H1 (cell line): ENCODE measurements at regions not wholly inside any gene's neighbourhood (a gene's known extent, or its start where the extent isn't known, plus 50 kb on each side); places are given as distances from the start of the nearest gene placed in this dataset.

Experiments
- CTCF ChIA-PET: fragments of 300-600 bp; sonication (Branson Sonifier 250); formaldehyde crosslinking; loops from one replicate; lab custom pipeline; 2021; ENCODE audit not compliant: partially characterized antibody; lab: Charles Lee
- POLR2A ChIA-PET: fragments of 300-600 bp; sonication (Branson Sonifier 250); formaldehyde crosslinking; loops from one replicate; lab custom pipeline; 2021; ENCODE audit warnings: inconsistent platforms; ENCODE audit not compliant: partially characterized antibody; lab: Charles Lee
- DNase-seq, 2 experiments: peaks; one replicate each; pipeline versions ENCODE4 v3.0.0 to v3.0.0-alpha.2; 2010 to 2022; ENCODE audit warnings: low spot score in 2 of 2, low read depth in 1 of 2, mixed read lengths in 1 of 2
- FAIRE-seq: peaks from 2 replicates; lab custom pipeline; 2011; peaks lifted over from hg19 to GRCh38; lab: Jason Lieb, UNC
- H2AFZ ChIP-seq: 2 replicates; pipeline ENCODE4 v1.8.1; 2012; ENCODE audit warnings: low read length, inconsistent platforms
- H2AK5ac ChIP-seq: 2 replicates; pipeline ENCODE4 v1.6.1; 2013; ENCODE audit warnings: low read depth, low read length
- H2BK120ac ChIP-seq: replicated peaks from 2 replicates; pipeline ENCODE3; 2013; ENCODE audit warnings: low read depth, low read length, inconsistent platforms
- H2BK12ac ChIP-seq: 2 replicates; pipeline ENCODE4 v1.6.1; 2013; ENCODE audit warnings: low read depth, low read length
- H2BK15ac ChIP-seq: 2 replicates; pipeline ENCODE4 v1.6.1; 2013; ENCODE audit warnings: low read length
- H2BK20ac ChIP-seq: 2 replicates; pipeline ENCODE4 v1.6.1; 2013; ENCODE audit warnings: low read length
- H2BK5ac ChIP-seq: 2 replicates; pipeline ENCODE4 v1.6.1; 2013; ENCODE audit warnings: low read depth, low read length
- H3K14ac ChIP-seq: 2 replicates; pipeline ENCODE4 v1.6.1; 2013; ENCODE audit warnings: inconsistent platforms; ENCODE audit not compliant: insufficient read length
- H3K18ac ChIP-seq: 2 replicates; pipeline ENCODE4 v1.6.1; 2013; ENCODE audit warnings: low read length; ENCODE audit errors: extremely low read depth
- H3K23ac ChIP-seq: 2 replicates; pipeline ENCODE4 v1.6.1; 2013; ENCODE audit warnings: inconsistent platforms; ENCODE audit not compliant: insufficient read length
- H3K23me2 ChIP-seq: 2 replicates; pipeline ENCODE4 v1.6.1; 2013; ENCODE audit warnings: low read depth, low read length
- H3K27ac ChIP-seq: 2 replicates; pipeline ENCODE4 v1.6.1; 2011; ENCODE audit warnings: low read depth, low read length, inconsistent platforms
- H3K27me3 ChIP-seq, 4 experiments: replicated peaks in 1 of 4; 1 replicate in 1 of 4; 2 replicates in 3 of 4; pipeline versions ENCODE4 v1.6.1 to v1.8.1; 2011 to 2013; ENCODE audit warnings: low read length in 3 of 4, mild to moderate bottlenecking in 3 of 4, inconsistent platforms in 2 of 4, mixed read lengths in 2 of 4, moderate library complexity in 1 of 4; ENCODE audit not compliant: control insufficient read depth in 3 of 4, insufficient read depth in 3 of 4; ENCODE audit errors: extremely low read depth in 1 of 4
- H3K36me3 ChIP-seq, 4 experiments: 2 replicates each; pipeline versions ENCODE4 v1.6.1 to v1.8.1; 2011 to 2013; ENCODE audit warnings: mild to moderate bottlenecking in 4 of 4, low read length in 3 of 4, moderate library complexity in 2 of 4, control low read depth in 1 of 4, inconsistent platforms in 1 of 4; ENCODE audit not compliant: insufficient read depth in 4 of 4, control insufficient read depth in 2 of 4
- H3K4ac ChIP-seq: replicated peaks from 2 replicates; pipeline ENCODE3; 2013; ENCODE audit warnings: low read length, low read depth, mixed read lengths, inconsistent platforms; ENCODE audit not compliant: insufficient read length
- H3K4me1 ChIP-seq, 4 experiments: replicated peaks in 1 of 4; 1 replicate in 1 of 4; 2 replicates in 3 of 4; pipeline versions ENCODE4 v1.6.1 to v1.8.1; 2011 to 2013; ENCODE audit warnings: low read length in 3 of 4, inconsistent platforms in 2 of 4, mixed read lengths in 1 of 4; ENCODE audit not compliant: insufficient read depth in 4 of 4, control insufficient read depth in 3 of 4
- H3K4me2 ChIP-seq, 2 experiments: 2 replicates each; pipeline versions ENCODE4 v1.6.1 to v1.8.1; 2011 to 2013; ENCODE audit warnings: low read depth in 2 of 2, low read length in 2 of 2, control low read depth in 1 of 2, inconsistent platforms in 1 of 2, mild to moderate bottlenecking in 1 of 2; ENCODE audit not compliant: insufficient read depth in 1 of 2
- H3K4me3 ChIP-seq, 4 experiments: fragments of 200-600, 300-600 bp in 1 of 4; sonication (generic), shearing (Covaris generic), sonication (Bioruptor Twin) in 1 of 4; 2 replicates each; pipeline versions ENCODE4 v1.5.1 to v1.8.1; 2011 to 2016; ENCODE audit warnings: low read length in 4 of 4, low read depth in 3 of 4, control low read depth in 2 of 4, inconsistent platforms in 2 of 4, mild to moderate bottlenecking in 2 of 4, mixed read lengths in 1 of 4, moderate library complexity in 1 of 4; ENCODE audit not compliant: insufficient read depth in 2 of 4; ENCODE audit errors: extremely low read depth in 1 of 4
- H3K56ac ChIP-seq: replicated peaks from 2 replicates; pipeline ENCODE3; 2013; ENCODE audit warnings: low read depth, mild to moderate bottlenecking, mixed read lengths, low read length, inconsistent platforms; ENCODE audit not compliant: insufficient read length
- H3K79me1 ChIP-seq: 2 replicates; pipeline ENCODE4 v1.6.1; 2013; ENCODE audit warnings: low read depth, low read length, control low read depth
- H3K79me2 ChIP-seq, 2 experiments: 2 replicates each; pipeline versions ENCODE4 v1.6.1 to v1.8.1; 2012 to 2013; ENCODE audit warnings: low read length in 2 of 2, mild to moderate bottlenecking in 2 of 2, inconsistent platforms in 1 of 2; ENCODE audit not compliant: insufficient read depth in 2 of 2, control insufficient read depth in 1 of 2
- H3K9ac ChIP-seq, 4 experiments: replicated peaks in 1 of 4; 1 replicate in 1 of 4; 2 replicates in 3 of 4; pipeline versions ENCODE4 v1.6.1 to v1.8.1; 2011 to 2013; ENCODE audit warnings: low read depth in 3 of 4, low read length in 3 of 4, control low read depth in 2 of 4, mild to moderate bottlenecking in 2 of 4, moderate library complexity in 2 of 4, inconsistent platforms in 1 of 4; ENCODE audit errors: extremely low read depth in 1 of 4
- H3K9me3 ChIP-seq, 2 experiments: 2 replicates each; pipeline versions ENCODE4 v1.6.1 to v1.8.1; 2012 to 2013; ENCODE audit warnings: mild to moderate bottlenecking in 2 of 2, moderate library complexity in 2 of 2, control low read depth in 1 of 2, inconsistent platforms in 1 of 2, low read depth in 1 of 2, low read length in 1 of 2, mixed read lengths in 1 of 2; ENCODE audit not compliant: insufficient read depth in 2 of 2
- H4K20me1 ChIP-seq, 2 experiments: replicated peaks in 1 of 2; 2 replicates each; pipeline versions ENCODE3 to v1.8.1; 2011 to 2013; ENCODE audit warnings: inconsistent platforms in 2 of 2, low read length in 2 of 2, mild to moderate bottlenecking in 1 of 2; ENCODE audit not compliant: insufficient read depth in 2 of 2, control insufficient read depth in 1 of 2
- H4K5ac ChIP-seq: 2 replicates; pipeline ENCODE4 v1.6.1; 2013; ENCODE audit warnings: low read length, low read depth, mixed read lengths, inconsistent platforms; ENCODE audit not compliant: insufficient read length
- H4K8ac ChIP-seq: 2 replicates; pipeline ENCODE4 v1.8.0; 2013; ENCODE audit warnings: mild to moderate bottlenecking, moderate library complexity, low read length, inconsistent platforms; ENCODE audit not compliant: insufficient read depth; ENCODE audit errors: extremely low read depth
- H4K91ac ChIP-seq: replicated peaks from 2 replicates; pipeline ENCODE3; 2013; ENCODE audit warnings: low read length, mixed read lengths, inconsistent platforms; ENCODE audit not compliant: insufficient read length
- CBX5 ChIP-seq: fragments of 300-800, 300-1000 bp; sonication (generic); IDR thresholded peaks from 2 replicates; pipeline ENCODE4 v1.7.1; 2016; ENCODE audit warnings: antibody characterized with exemption, low read length, low read depth
- EGR1 ChIP-seq: IDR thresholded peaks from 2 replicates; pipeline ENCODE4 v1.6.1; 2011; ENCODE audit warnings: low read depth, low read length, borderline replicate concordance
- HDAC6 ChIP-seq: IDR thresholded peaks from one replicate; pipeline ENCODE4 v1.7.1; 2012; ENCODE audit warnings: low read depth, mild to moderate bottlenecking, inconsistent platforms, low read length, moderate library complexity
- RFX5 ChIP-seq: IDR thresholded peaks from 2 replicates; pipeline ENCODE4 v1.6.1; 2011; ENCODE audit warnings: low read depth, low read length, improper control_type of control experiment, borderline replicate concordance
- SP4 ChIP-seq: IDR thresholded peaks from 2 replicates; pipeline ENCODE4 v1.6.1; 2012; ENCODE audit warnings: low read length, inconsistent platforms
- TCF12 ChIP-seq: IDR thresholded peaks from 2 replicates; pipeline ENCODE4 v1.6.1; 2011; ENCODE audit warnings: low read depth, mild to moderate bottlenecking, low read length
- TEAD4 ChIP-seq: IDR thresholded peaks from 2 replicates; pipeline ENCODE4 v1.6.1; 2012; ENCODE audit warnings: low read depth, low read length, inconsistent platforms, mixed read lengths
- ZNF274 ChIP-seq: IDR thresholded peaks from 2 replicates; pipeline ENCODE4 v1.7.0; 2012; ENCODE audit warnings: low read length, borderline replicate concordance; ENCODE audit errors: extremely low read depth
- WGBS, 2 experiments: shearing (Covaris generic) in 1 of 2; methylation state at CpG; one replicate each; pipeline versions ENCODE4 v1.1.6 to v1.1.7; 2013 to 2015; ENCODE audit warnings: low lambda C conversion rate in 2 of 2, mixed read lengths in 2 of 2, inconsistent platforms in 1 of 2, low coverage in 1 of 2, missing lambda C conversion rate in 1 of 2; ENCODE audit not compliant: insufficient replicate concordance in 2 of 2, insufficient coverage in 1 of 2, insufficient read length in 1 of 2; ENCODE audit errors: extremely low coverage in 1 of 2, missing lambda C conversion rate in 1 of 2; 5-methylcytosine and 5-hydroxymethylcytosine counted together

GRCh38 chr2:184444217-184444616, 154.1 kb upstream of the ZNF804A start:
- FAIRE-seq (no peak), DNase-seq (no peak)
- Histone ChIP-seq H3K23ac (no peak overlapping the region), H2BK12ac (no peak overlapping the region), H3K9ac (no peak overlapping the region), H3K27ac (no peak overlapping the region), H3K14ac (no peak overlapping the region), H4K8ac (no peak overlapping the region), H3K79me2 (no peaks in the 10 kb centered on the region), H3K4me1 (no peaks in the 10 kb centered on the region), H3K4me3 (no peak overlapping the region), H3K79me1 (no peaks in the 10 kb centered on the region), H4K5ac (no peak overlapping the region), H3K23me2 (peaks cover 1% of the 10 kb centered on the region; the same call in 1 of the 2 replicates), H2BK5ac (no peak overlapping the region), H2AK5ac (no peak overlapping the region), H2BK20ac (no peak overlapping the region), H2BK15ac (no peak overlapping the region), H4K20me1 (no peaks in the 10 kb centered on the region), H3K18ac (no peak overlapping the region), H2BK120ac (no peak overlapping the region), H3K36me3 (no peaks in the 10 kb centered on the region), H4K91ac (no peak overlapping the region), H3K4me2 (no peak overlapping the region), H3K9me3 (no peaks in the 10 kb centered on the region), H3K27me3 (no peaks in the 10 kb centered on the region), H2AFZ (no peak overlapping the region), H3K4ac (no peak overlapping the region), H3K56ac (no peak overlapping the region)
- WGBS, 2 experiments: 74% methylated on average over 2 of the region's 2 CpGs; no CpG with 5 or more reads in 1 of the 2 experiments
- ChIA-PET POLR2A (no interaction called here), CTCF (interaction anchor here (1.0 kb wide), 1 partner anchor 413 kb away, joined by 3 read pairs; no protein-coding TSS in a partner anchor)
- TF ChIP-seq TEAD4 (no peak), ZNF274 (no peak), HDAC6 (no peak), RFX5 (no peak), SP4 (no peak), EGR1 (no peak), CBX5 (no peak), TCF12 (no peak)
